ENCODE measurements at regions not wholly inside any gene's neighbourhood (a gene's known extent, or its start where the extent isn't known, plus 50 kb on each side); places are given as distances from the start of the nearest gene placed in this dataset.

DNA sequence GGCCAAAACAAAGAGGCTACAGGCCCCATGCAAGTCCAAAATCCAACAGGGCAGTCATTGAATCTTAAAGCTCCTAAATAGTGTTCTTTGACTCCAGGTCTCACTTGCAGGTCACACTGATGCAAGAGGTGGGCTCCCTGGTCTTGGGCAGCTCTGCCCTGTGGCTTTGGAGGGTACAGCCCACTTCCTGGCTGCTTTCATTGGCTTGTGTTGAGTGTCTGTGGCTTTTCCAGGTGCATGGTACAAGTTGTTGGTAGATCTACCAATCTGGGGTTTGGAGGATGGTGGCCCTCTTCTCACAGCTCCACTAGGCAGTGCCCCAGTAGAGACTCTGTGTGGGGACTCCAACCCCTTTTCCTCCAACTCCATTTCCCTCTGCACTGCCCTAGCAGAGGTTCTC lies 115.8 kb upstream of the ALKAL2 start:
- Histone ChIP-seq H3K9ac (ENCODE audit: low read length) (no peak overlapping the region), H3K4me1 (ENCODE audit: insufficient read depth, low read length) (no peaks in the 10 kb centered on the region), H3K9me2 (replicated peaks; ENCODE audit: low read length) (no peaks in the 10 kb centered on the region), H3K27ac (ENCODE audit: low read length) (no peak overlapping the region), H3K4me3 (ENCODE audit: low read length) (no peak overlapping the region), H3K4me2 (ENCODE audit: low read length) (no peak overlapping the region), H3K36me3 (ENCODE audit: low read depth, low read length) (no peaks in the 10 kb centered on the region), H3F3A (ENCODE audit: low read length, unreplicated experiment) (no peaks in the 10 kb centered on the region), H2AFZ (ENCODE audit: low read length) (no peak overlapping the region), H3K27me3 (ENCODE audit: low read length) (peaks cover 6% of the 10 kb centered on the region), H4K20me1 (ENCODE audit: low read length) (no peaks in the 10 kb centered on the region), H3K9me3 (ENCODE audit: low read length) (no peaks in the 10 kb centered on the region), H3K79me2 (ENCODE audit: low read length) (no peaks in the 10 kb centered on the region)
- no peak for TF ChIP-seq CTCF (conservative IDR thresholded peaks at IDR 0.05; ENCODE audit: low read depth, low read length)
- TF ChIP-seq EZH2 (IDR thresholded peaks at IDR 0.05; ENCODE audit: low read length, unreplicated experiment): no peak
- no peak for TF ChIP-seq EZH2phosphoT487 (IDR thresholded peaks at IDR 0.05; ENCODE audit: borderline replicate concordance, low read length)
- DNase-seq: no peak
- intact Hi-C loops (cut with micrococcal nuclease): no loop called here
- CTCF ChIA-PET: no interaction called here
- no peak for ATAC-seq
- BruUV-seq (replicated peaks): no TSS peak
- POLR2A ChIA-PET (ENCODE audit: unreplicated experiment): no interaction called here

DNA sequence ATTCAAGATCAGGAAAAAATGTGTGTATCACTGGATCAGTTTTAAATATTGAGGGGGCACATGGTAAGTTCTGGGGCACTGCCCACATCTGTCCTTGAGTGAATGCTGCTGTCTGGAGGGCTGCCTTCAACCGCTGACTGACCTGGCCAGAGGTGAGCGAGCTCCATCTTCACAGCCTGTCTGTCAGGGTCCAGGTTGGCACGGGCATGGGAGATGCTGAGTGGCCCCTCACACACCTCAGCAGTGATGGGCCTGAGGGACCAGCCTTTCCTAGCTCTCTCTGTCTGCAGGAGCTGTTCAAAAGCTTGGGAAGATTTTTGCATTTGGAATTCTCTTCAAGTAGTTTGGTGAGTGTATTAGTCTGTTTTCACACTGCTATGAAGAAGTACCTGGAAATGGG lies 114.8 kb upstream of the ALKAL2 start:
- CTCF ChIA-PET: no interaction called here
- BruUV-seq (replicated peaks): no TSS peak

DNA sequence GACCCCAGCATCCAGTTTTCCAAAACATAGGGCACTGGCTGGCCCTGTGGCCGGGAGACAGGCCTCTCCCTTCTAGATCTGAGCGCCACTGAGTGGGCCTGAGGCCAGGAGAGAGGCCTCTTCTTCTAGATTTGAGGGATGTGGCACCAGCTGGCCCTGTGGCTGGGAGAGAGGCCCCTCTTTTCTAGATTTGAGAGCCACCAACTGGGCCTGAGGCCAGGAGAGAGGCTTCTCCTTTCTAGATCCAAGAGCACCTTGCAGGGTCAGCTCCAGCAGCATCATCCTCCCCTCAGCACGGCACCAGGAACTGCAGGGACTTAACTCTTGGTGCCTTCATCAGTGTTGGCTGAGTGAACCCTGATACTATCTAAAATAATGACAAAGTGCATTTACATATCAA lies 114.3 kb upstream of the ALKAL2 start:
- Histone ChIP-seq H3K9ac (ENCODE audit: low read length) (no peak overlapping the region), H3K27ac (ENCODE audit: low read length) (no peak overlapping the region), H3K79me2 (ENCODE audit: low read length) (no peaks in the 10 kb centered on the region), H3K36me3 (ENCODE audit: low read depth, low read length) (no peaks in the 10 kb centered on the region), H3K4me2 (ENCODE audit: low read length) (no peak overlapping the region), H3K9me2 (replicated peaks; ENCODE audit: low read length) (no peaks in the 10 kb centered on the region), H4K20me1 (ENCODE audit: low read length) (no peaks in the 10 kb centered on the region), H3K4me1 (ENCODE audit: insufficient read depth, low read length) (no peaks in the 10 kb centered on the region), H3K27me3 (ENCODE audit: low read length) (no peaks in the 10 kb centered on the region), H2AFZ (ENCODE audit: low read length) (no peak overlapping the region), H3F3A (ENCODE audit: low read length, unreplicated experiment) (no peaks in the 10 kb centered on the region), H3K9me3 (ENCODE audit: low read length) (no peaks in the 10 kb centered on the region), H3K4me3 (ENCODE audit: low read length) (no peak overlapping the region)
- ChIA-PET CTCF (no interaction called here), POLR2A (ENCODE audit: unreplicated experiment) (no interaction called here)
- ATAC-seq: no peak
- TF ChIP-seq EZH2 (IDR thresholded peaks at IDR 0.05; ENCODE audit: low read length, unreplicated experiment) (no peak), CTCF (conservative IDR thresholded peaks at IDR 0.05; ENCODE audit: low read depth, low read length) (no peak), EZH2phosphoT487 (IDR thresholded peaks at IDR 0.05; ENCODE audit: borderline replicate concordance, low read length) (no peak)
- DNase-seq: no peak
- no TSS peak for BruUV-seq (replicated peaks)
- intact Hi-C loops (cut with micrococcal nuclease): no loop called here

More for the DNA sequence above, 114.8 kb upstream of the ALKAL2 start:
- no peaks in the 10 kb centered on the region for H3K9me3 ChIP-seq (ENCODE audit: low read length)
- no peak overlapping the region for H2AFZ ChIP-seq (ENCODE audit: low read length)
- H3K4me1 ChIP-seq (ENCODE audit: insufficient read depth, low read length): no peaks in the 10 kb centered on the region
- ATAC-seq: no peak
- no peaks in the 10 kb centered on the region for H3F3A ChIP-seq (ENCODE audit: low read length, unreplicated experiment)
- H3K4me3 ChIP-seq (ENCODE audit: low read length): no peak overlapping the region
- H3K4me2 ChIP-seq (ENCODE audit: low read length): no peak overlapping the region
- intact Hi-C loops (cut with micrococcal nuclease): no loop called here
- no peaks in the 10 kb centered on the region for H3K36me3 ChIP-seq (ENCODE audit: low read depth, low read length)
- TF ChIP-seq EZH2phosphoT487 (IDR thresholded peaks at IDR 0.05; ENCODE audit: borderline replicate concordance, low read length): no peak
- no peak for TF ChIP-seq EZH2 (IDR thresholded peaks at IDR 0.05; ENCODE audit: low read length, unreplicated experiment)
- TF ChIP-seq CTCF (conservative IDR thresholded peaks at IDR 0.05; ENCODE audit: low read depth, low read length): no peak
- H3K27ac ChIP-seq (ENCODE audit: low read length): no peak overlapping the region
- H3K9me2 ChIP-seq (replicated peaks; ENCODE audit: low read length): no peaks in the 10 kb centered on the region
- H3K79me2 ChIP-seq (ENCODE audit: low read length): no peaks in the 10 kb centered on the region
- H3K9ac ChIP-seq (ENCODE audit: low read length): no peak overlapping the region
- POLR2A ChIA-PET (ENCODE audit: unreplicated experiment): no interaction called here
- DNase-seq: no peak
- peaks cover 5% of the 10 kb centered on the region for H3K27me3 ChIP-seq (ENCODE audit: low read length)
- no peaks in the 10 kb centered on the region for H4K20me1 ChIP-seq (ENCODE audit: low read length)

Measured in PC-3 (cell line).